Activated T-helper 1 cell treated with anti-CD3 and anti-CD28 coated beads, Interleukin-12 subunit alpha, Interleukin-12 subunit beta, Interleukin-2, Interleukin-4 antibody, amounts not matched to agents 30 ng/mL and 10 ng/mL and 1 ng/mL, durations not matched to agents 14 hours and 24 hours and 36 hours (primary cell): ENCODE measurements at regions not wholly inside any gene's neighbourhood (a gene's known extent, or its start where the extent isn't known, plus 50 kb on each side); places are given as distances from the start of the nearest gene placed in this dataset.

Experiments used
- DNase-seq: peaks from one replicate; pipeline ENCODE4 v3.0.0; 2021; ENCODE audit warnings: low spot score
- H3K27ac Mint-ChIP-seq: one replicate; pipeline ENCODE4 v1.8.0; 2021; ENCODE audit warnings: mild to moderate bottlenecking, mixed read lengths
- H3K27me3 Mint-ChIP-seq: one replicate; pipeline ENCODE4 v1.8.0; 2022; ENCODE audit warnings: mild to moderate bottlenecking, moderate library complexity, mixed read lengths; ENCODE audit not compliant: insufficient read depth
- H3K36me3 Mint-ChIP-seq: one replicate; pipeline ENCODE4 v1.8.0; 2021; ENCODE audit warnings: low read depth, mixed read lengths
- H3K4me1 Mint-ChIP-seq: one replicate; pipeline ENCODE4 v1.8.0; 2021; ENCODE audit warnings: low read depth, mixed read lengths
- H3K4me3 Mint-ChIP-seq: one replicate; pipeline ENCODE4 v1.8.0; 2021; ENCODE audit warnings: mild to moderate bottlenecking, moderate library complexity, mixed read lengths
- H3K9me3 Mint-ChIP-seq: one replicate; pipeline ENCODE4 v1.8.0; 2021; ENCODE audit warnings: mixed read lengths
- intact Hi-C: fragments of 100-400 bp; cut with micrococcal nuclease; formaldehyde crosslinking; loops from one replicate; pipeline ENCODE4 v1.15.1; 2024

DNA sequence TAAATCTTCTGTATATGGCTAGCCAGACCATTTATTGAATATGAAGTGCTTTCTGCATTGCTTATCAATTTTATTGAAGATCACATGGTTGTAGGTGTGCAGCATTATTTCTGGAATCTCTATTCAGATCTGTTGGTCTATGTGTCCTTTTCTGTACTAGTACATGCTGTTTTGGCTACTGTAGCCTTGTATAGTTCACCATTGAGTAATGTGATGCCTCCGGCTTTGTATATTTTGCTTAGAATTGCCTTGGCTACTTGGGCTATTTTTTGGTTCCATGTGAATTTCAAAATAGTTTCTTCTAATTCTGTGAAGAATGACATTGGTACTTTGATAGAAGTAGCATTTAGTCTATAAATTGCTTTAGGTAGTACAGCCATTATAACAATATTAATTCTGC is 1187.2 kb downstream of the XPNPEP1 start:
- intact Hi-C loops = no loop called here
- Mint-ChIP-seq H3K4me3 (no peak overlapping the region), H3K36me3 (no peaks in the 10 kb centered on the region), H3K9me3 (peaks cover 20% of the 10 kb centered on the region), H3K27ac (no peak overlapping the region), H3K27me3 (no peaks in the 10 kb centered on the region), H3K4me1 (no peaks in the 10 kb centered on the region)
- DNase-seq = no peak

DNA sequence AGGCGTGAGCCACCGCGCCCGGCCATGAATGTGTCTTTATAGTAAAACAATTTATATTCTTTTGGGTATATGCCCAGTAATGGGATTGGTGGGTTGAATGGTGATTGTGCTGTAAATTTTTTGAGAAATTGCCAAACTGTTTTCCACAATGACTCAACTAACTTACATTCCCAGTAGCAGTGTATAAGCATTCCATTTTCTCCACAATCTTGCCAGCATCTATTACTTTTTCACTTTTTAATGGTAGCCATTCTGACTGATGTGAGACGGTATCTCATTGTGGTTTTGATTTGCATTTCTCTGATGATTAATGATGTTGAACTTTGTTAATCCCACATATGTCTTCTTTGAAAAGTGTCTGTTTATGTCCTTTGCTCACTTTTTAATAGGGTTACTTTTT is 1187.9 kb downstream of the XPNPEP1 start:
- Mint-ChIP-seq H3K27me3 (no peaks in the 10 kb centered on the region), H3K4me1 (no peaks in the 10 kb centered on the region), H3K36me3 (no peaks in the 10 kb centered on the region), H3K9me3 (peaks cover 23% of the 10 kb centered on the region), H3K27ac (no peak overlapping the region), H3K4me3 (no peak overlapping the region)
- intact Hi-C loops = no loop called here
- DNase-seq = no peak

- Mint-ChIP-seq H3K4me1 (no peaks in the 10 kb centered on the region), H3K9me3 (peaks cover 15% of the 10 kb centered on the region), H3K27me3 (no peaks in the 10 kb centered on the region), H3K36me3 (no peaks in the 10 kb centered on the region), H3K27ac (no peak overlapping the region), H3K4me3 (no peak overlapping the region)
- DNase-seq = no peak
- intact Hi-C loops = no loop called here
These were observed 1201.4 kb downstream of the XPNPEP1 start for GRCh38 chr10:108721874-108722273.

- Mint-ChIP-seq H3K27me3 (no peaks in the 10 kb centered on the region), H3K9me3 (peaks cover 35% of the 10 kb centered on the region), H3K27ac (no peak overlapping the region), H3K36me3 (no peaks in the 10 kb centered on the region), H3K4me1 (no peaks in the 10 kb centered on the region), H3K4me3 (no peak overlapping the region)
- no peak for DNase-seq
- intact Hi-C loops = no loop called here
These were observed 1207.0 kb downstream of the XPNPEP1 start for GRCh38 chr10:108716352-108716751.

DNA sequence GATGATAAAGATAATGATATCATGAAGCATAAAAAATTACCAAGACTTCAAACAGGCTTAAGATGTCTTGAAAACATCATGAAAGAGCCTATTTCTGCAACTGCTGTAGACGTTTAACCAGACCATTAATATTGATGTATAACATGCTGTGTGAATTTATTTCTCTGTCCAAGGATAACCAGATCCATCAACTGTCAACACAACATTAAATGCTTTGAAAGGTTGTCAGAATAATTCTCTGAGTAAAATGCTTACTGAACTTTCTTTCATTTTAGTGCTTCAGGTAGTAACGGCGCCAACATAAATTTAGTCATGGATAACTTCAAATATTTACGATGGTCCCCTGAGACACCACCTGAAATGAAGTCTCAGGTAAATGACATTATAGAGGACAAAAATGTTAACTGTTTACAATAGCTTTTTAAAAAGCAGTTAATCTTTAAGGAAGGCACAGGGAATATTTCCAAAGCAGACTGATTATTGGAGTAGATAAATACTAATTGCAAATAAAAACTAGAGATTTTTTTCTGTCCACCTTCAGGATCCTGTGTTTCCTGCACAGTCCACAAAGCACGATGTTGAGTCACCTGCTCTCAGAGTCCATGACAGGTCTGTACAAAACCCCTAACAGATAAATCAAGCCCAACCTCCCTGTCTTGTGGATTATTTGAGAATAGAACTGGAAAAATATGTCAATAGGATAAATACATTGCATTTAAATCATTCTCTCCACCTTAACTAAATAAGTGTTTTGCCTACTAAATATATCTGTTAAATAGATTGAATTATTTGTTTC is 1213.2 kb downstream of the XPNPEP1 start:
- intact Hi-C loops = no loop called here
- no peak for DNase-seq

DNA sequence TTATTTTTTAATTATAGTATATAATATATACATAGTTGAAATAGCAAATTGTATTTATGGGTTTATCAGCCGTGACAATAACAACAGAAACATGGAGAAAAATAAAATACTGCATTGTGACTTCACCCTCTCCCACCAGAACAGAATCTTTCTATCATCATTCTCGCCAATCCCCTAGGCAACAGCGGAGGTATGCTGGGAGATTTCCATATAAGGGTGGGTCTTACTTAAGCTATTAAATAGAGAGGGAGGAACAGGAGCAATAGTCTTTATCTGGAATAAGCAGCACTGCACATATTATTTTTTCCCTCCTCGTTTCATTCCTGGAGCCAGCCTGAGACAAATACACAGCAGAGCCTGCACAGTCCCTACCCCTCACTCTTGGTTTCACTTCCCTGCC is 1214.9 kb downstream of the XPNPEP1 start:
- intact Hi-C loops = no loop called here
- H3K27ac Mint-ChIP-seq = no peak overlapping the region
- H3K27me3 Mint-ChIP-seq = no peaks in the 10 kb centered on the region
- no peak for DNase-seq
- no peaks in the 10 kb centered on the region for H3K4me1 Mint-ChIP-seq
- no peaks in the 10 kb centered on the region for H3K36me3 Mint-ChIP-seq
- H3K9me3 Mint-ChIP-seq = peaks cover 12% of the 10 kb centered on the region
- no peak overlapping the region for H3K4me3 Mint-ChIP-seq

More for the DNA sequence above, 1213.2 kb downstream of the XPNPEP1 start:
- peaks cover 22% of the 10 kb centered on the region for H3K9me3 Mint-ChIP-seq
- no peak overlapping the region for H3K4me3 Mint-ChIP-seq
- no peak overlapping the region for H3K27ac Mint-ChIP-seq
- no peaks in the 10 kb centered on the region for H3K27me3 Mint-ChIP-seq
- no peaks in the 10 kb centered on the region for H3K4me1 Mint-ChIP-seq
- no peaks in the 10 kb centered on the region for H3K36me3 Mint-ChIP-seq

DNA sequence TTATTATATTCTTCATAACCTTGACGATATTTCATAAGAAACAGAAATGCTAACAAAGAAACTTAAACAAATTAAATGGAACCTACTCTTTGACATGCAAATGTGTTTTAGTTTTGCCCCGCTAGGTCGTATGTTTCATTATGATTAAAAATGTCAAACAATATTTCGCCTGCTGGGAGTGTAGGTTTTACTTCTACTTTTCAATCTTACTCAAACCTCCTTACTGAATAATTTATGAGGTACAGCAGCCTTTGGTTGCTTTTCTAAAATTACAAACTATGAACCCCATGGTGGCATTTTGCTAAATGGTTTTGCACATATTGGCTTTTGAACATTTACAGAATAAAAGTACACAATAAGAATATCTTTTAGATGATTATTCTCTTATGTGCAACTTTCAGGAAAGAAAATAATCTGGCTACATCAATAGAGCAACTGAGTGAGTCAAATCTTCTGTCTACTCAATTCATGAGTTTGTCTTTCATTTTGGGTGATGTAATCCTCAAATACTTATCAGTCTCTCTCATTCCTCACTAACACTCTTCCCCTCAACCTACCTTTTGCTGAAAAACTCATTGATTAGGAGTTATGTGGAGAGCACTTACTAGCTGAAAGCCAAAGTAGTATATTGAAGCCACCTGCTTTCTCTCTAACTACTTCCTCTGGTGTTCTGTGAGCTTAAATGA is 1226.4 kb downstream of the XPNPEP1 start:
- no peaks in the 10 kb centered on the region for H3K27me3 Mint-ChIP-seq
- H3K4me1 Mint-ChIP-seq = no peaks in the 10 kb centered on the region
- intact Hi-C loops = no loop called here
- no peaks in the 10 kb centered on the region for H3K36me3 Mint-ChIP-seq
- peaks cover 10% of the 10 kb centered on the region for H3K9me3 Mint-ChIP-seq
- no peak overlapping the region for H3K4me3 Mint-ChIP-seq
- DNase-seq = no peak
- H3K27ac Mint-ChIP-seq = no peak overlapping the region

DNA sequence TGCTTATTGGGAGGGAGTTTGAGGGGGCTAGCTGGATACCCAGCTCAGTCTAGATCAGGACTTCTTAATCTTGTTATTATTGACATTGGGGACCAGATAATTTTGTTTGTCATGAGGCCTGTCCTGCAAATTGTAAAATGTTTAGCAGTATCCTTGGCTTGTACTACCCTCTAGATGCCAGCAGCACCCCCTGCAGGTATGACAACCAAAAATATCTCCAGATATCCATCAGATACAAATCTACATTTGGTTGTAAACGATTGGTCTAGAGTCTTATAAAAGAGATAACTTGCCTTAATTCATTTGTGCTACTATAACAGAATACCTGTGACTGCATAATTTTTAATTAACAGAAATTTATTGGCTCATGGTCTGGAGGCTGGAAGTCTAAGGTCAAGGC is 1232.2 kb downstream of the XPNPEP1 start:
- no peaks in the 10 kb centered on the region for H3K4me1 Mint-ChIP-seq
- peaks cover 2% of the 10 kb centered on the region for H3K27me3 Mint-ChIP-seq
- H3K9me3 Mint-ChIP-seq = peaks cover 10% of the 10 kb centered on the region
- no peak overlapping the region for H3K27ac Mint-ChIP-seq
- no peak for DNase-seq
- intact Hi-C loops = no loop called here
- no peak overlapping the region for H3K4me3 Mint-ChIP-seq
- H3K36me3 Mint-ChIP-seq = no peaks in the 10 kb centered on the region

DNA sequence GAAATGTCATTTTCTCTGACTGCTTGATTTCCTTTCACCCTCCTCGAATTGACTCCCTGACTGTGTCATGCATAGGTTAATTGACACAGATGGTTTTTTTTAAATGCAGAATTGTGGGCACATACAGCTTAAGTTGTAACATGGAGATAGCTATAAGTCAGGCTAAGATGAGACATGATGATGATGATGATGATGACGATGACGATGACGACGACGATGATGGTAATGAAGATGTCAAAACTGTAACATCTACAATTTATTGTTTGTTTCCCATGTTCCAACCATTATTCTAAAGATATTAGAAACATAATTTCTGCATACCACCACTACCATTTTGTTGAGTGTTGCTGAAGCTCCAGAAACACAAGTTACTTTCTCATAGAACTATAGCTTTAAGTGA is 1232.8 kb downstream of the XPNPEP1 start:
- intact Hi-C loops = no loop called here
- no peak for DNase-seq
- Mint-ChIP-seq H3K36me3 (no peaks in the 10 kb centered on the region), H3K9me3 (peaks cover 10% of the 10 kb centered on the region), H3K27me3 (peaks cover 2% of the 10 kb centered on the region), H3K4me3 (no peak overlapping the region), H3K27ac (no peak overlapping the region), H3K4me1 (no peaks in the 10 kb centered on the region)

DNA sequence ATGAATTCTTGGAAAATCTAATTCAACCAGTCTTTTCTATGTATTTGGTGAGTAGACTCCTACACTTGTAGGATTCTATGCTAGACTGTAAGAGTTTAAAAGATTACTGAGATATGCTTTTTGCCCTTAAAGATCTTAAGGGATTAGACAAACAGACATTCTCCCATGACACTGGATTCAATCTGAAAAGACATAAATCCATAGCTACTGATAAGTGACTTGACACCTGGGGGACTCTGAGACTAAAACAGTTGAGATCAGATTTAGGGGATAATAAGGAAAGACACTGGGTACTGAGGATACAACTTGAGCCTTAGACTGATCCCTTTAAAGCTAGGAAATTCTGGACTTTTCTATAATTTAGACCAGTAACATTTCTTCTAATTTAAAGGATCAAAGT is 1233.4 kb downstream of the XPNPEP1 start:
- no peak overlapping the region for H3K27ac Mint-ChIP-seq
- no peaks in the 10 kb centered on the region for H3K36me3 Mint-ChIP-seq
- DNase-seq = no peak
- H3K4me3 Mint-ChIP-seq = no peak overlapping the region
- no peaks in the 10 kb centered on the region for H3K4me1 Mint-ChIP-seq
- peaks cover 6% of the 10 kb centered on the region for H3K9me3 Mint-ChIP-seq
- H3K27me3 Mint-ChIP-seq = peaks cover 2% of the 10 kb centered on the region
- intact Hi-C loops = no loop called here

DNA sequence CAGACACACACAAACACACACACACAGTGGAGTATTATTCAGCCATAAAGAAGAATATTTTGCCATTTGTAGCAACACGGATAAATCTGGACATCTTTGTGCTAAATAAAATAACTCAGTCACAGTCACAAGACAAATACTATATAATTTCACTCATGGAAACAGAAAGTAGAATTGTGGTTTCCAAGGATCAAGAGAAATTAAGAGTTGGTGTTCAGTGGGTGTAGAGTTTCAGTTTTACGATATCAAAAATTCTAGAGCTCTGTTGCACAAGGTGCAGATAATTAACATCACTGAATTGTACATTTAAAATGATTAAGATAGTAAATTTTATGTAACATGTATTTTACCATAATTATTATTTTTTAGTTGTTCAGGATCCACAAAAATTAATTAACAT is 1235.0 kb downstream of the XPNPEP1 start:
- DNase-seq = no peak
- no peaks in the 10 kb centered on the region for H3K9me3 Mint-ChIP-seq
- H3K4me1 Mint-ChIP-seq = no peaks in the 10 kb centered on the region
- intact Hi-C loops = no loop called here
- H3K36me3 Mint-ChIP-seq = no peaks in the 10 kb centered on the region
- no peak overlapping the region for H3K27ac Mint-ChIP-seq
- H3K4me3 Mint-ChIP-seq = no peak overlapping the region
- peaks cover 2% of the 10 kb centered on the region for H3K27me3 Mint-ChIP-seq

DNA sequence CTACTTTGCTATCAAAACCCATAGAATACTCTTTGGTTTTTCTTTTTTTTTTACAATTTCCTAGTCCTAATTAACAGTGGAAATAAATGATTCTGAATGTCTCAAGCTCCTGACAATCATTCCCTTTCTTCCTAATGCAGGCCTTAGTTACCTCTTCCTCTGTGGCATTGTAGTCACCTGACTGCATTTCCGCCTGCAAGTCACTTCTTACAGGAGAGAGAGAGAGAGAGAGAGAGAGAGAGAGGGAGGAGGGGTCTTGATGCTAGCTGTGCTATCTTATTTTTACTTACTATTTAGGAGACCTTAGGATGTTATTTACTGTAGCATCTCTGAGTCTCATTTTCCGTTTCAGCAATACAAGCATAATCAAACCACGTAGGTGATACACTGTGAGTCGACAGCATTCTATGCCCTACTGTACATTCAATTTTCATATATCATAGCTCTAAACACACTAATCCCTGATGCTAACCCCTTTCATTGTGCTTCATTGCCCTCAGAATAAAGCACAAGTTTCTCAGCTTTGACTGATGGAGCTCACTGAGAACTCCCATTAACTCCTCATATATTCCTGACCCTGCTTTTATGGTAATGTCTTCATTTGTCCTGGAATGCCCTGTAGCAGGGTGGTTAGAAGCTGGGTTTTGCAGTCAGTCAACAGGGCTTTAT is 1237.3 kb downstream of the XPNPEP1 start:
- Mint-ChIP-seq H3K9me3 (no peaks in the 10 kb centered on the region), H3K27me3 (no peaks in the 10 kb centered on the region), H3K4me3 (no peak overlapping the region), H3K36me3 (no peaks in the 10 kb centered on the region), H3K27ac (no peak overlapping the region), H3K4me1 (no peaks in the 10 kb centered on the region)
- intact Hi-C loops = no loop called here
- no peak for DNase-seq

DNA sequence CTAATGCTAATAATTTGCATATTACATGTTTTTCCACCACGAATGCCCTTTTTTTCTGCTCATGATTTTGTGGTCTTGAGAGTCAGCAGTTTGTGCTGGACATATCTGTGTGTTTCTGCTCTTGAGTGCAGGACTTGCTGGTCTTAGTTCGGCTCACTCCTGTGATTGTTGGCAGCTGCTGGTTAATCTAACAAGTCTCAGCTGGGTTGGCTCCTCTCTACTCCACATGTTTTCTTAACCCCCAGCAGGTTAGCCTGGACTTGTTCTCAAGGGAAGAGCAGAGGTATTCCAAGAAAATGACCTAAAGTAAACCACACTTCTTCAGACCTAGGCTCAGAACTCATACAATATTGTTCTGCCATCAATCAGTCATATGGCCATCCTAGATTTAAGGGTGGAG is 1238.9 kb downstream of the XPNPEP1 start:
- no peaks in the 10 kb centered on the region for H3K36me3 Mint-ChIP-seq
- no peak for DNase-seq
- intact Hi-C loops = no loop called here
- H3K27ac Mint-ChIP-seq = no peak overlapping the region
- H3K9me3 Mint-ChIP-seq = no peaks in the 10 kb centered on the region
- H3K27me3 Mint-ChIP-seq = no peaks in the 10 kb centered on the region
- H3K4me3 Mint-ChIP-seq = no peak overlapping the region
- no peaks in the 10 kb centered on the region for H3K4me1 Mint-ChIP-seq
